GM18867 (cell line): ENCODE measurements at regions not wholly inside any gene's neighbourhood (a gene's known extent, or its start where the extent isn't known, plus 50 kb on each side); places are given as distances from the start of the nearest gene placed in this dataset.
A peak's percentile ranks its signal among the peaks of the same experiment; 100 is the strongest.

Experiments
- ATAC-seq: cut with Tn5 transposase; IDR thresholded peaks from one replicate; pipeline ENCODE4 v1.9.1; 2021; ENCODE audit warnings: mild to moderate bottlenecking, moderate library complexity; ENCODE audit not compliant: unreplicated experiment

DNA sequence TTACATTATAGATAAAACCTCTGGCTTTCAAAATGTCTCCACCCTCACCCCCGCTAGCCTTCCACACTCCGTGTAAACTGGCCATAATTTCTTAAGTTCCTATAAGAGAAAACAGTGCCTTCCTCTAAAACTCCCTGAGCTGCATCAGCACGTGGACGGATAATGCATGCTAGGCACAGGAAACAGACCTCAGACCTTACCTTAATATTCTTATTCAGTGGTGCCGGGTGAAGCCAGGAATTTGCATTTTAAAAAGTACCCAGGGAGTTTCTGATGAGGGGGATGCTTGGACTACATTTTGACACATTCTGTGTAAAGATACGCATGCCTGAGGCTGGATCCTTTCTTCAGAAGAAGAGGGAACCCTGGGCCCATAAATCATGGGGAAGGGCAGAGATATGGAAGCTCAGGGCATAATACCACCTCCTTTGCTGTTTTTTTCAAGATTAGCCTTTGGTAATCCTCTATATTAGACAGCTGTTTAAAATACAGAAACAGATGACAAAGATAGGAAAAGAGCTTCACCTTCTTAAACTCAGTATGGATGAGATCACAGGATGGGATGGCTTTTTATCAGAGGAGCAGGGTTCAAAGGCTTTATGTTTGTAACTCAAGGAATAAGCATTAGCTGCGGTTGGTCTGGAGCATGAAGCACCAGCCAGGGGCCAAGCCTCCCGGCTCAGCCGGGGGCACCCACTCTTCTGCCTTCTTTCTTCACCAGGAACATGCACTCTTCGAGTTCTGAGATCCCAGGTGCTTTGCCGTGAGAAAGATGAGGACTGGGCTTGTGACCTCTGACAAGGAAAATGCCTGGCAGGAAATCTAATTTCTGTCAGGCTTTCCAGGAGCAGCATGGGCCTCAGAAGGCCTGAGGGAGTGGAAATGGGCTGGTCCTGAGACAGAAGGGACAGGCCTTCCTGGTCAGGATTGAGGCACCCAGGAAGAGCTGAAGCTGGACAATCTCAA, 218.1 kb upstream of the SOX4 start:
- ATAC-seq: no peak

DNA sequence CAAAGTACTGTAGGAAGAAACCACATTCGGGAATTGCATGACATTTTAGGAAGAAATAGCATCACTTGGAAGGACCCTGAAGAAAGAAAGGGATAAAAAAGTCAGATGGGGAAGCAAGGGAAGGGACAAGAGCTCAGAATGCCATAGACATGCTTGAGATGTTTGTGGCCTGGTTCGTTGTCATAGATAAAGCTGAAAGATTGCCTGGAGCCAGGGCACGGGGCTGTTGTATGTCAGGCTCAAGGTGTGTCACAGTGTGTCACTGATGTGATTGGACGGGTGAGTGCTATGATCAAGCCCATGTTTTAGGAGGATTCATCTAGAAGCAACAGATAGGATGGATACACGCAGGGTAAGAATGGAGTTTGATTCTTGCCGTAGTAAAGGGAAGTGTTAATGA, 216.2 kb upstream of the SOX4 start:
- ATAC-seq: no peak

DNA sequence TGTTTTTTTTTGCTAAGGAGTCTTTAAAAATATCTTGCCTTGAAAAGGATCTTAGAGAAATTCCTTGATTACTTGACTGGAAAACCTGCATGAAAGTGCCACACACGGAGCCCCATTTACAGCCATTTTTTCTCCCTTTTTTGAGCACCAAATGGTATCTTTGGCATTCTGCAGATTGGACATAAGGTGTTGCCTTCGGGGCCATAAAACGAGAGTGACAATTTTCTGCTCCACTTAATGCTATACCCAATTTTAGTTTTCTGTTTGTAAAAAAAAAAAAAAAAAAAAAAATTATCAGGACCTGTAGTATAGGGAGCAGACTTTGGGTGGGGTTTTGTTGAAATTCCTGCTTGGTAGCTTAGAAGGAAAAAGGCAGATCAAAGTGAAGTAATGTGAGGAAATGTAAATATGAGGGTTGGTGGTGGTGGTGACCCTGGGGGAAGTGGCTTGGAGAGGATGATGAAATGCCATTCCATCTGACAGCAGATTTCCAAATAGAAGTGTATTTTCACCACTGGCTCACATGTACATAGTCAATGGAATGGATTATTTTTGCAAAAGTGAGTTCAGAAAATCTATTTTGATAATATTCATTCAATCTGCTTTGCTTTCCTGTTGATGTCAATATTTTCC, 212.1 kb upstream of the SOX4 start:
- ATAC-seq: no peak

DNA sequence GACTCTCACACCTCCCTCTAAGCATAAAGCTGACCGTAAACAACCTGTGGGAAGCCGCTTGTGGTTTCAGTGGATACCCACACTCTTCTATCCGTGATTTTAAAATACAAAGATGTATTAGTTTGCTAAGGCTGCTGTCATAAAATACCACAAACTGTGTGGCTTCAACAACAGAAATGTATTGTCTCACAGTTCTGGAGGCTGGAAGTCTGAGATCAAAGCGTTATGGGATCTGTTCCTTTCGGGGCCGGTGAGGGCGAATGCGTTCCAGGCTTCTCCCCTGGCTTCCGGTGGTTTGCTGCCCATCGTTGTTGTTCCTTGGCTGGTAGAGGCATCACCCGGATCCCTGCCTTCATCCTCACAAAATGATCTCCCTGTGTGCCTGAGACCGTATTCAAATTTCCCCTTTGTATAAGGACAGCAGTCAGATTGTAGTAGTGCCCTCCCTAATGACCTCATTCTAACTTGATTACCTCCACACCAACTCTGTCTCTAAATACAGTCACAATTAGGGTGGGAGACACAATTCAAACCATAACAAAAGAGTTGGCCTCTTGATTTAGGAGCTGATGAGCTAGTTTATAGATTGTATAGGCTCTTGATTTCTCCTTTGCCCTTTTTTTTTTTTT, 210.6 kb upstream of the SOX4 start:
- ATAC-seq: no peak

DNA sequence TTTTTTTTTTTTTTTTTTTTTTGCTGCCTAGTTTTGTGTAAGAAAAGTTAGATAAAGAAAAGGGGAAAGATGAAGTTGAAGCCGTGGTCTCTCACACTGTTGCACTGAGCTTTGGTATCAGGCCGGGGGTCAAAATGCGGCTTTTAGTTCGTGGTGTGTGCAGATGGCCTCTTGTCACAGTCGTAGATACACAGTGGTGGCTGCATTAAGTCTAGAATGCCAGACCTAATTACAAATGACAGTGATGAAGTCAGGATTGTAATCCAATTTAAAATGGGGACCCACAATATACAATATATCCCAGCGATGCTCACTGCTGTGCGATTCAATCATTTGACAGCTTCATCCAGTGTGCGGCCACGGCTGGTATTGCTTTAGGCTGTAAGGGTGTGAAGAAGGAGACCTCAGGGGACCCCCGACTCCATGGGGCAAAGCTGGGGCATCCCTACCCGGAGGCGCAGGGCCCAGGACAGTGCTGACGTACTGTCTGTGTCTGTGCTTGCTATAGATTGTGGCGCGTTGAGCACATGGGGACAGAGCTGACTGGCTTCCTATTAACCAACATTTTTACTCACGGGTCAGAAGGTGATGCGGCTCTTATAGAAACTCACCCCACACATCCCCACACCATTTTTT, 210.0 kb upstream of the SOX4 start:
- ATAC-seq: no peak

DNA sequence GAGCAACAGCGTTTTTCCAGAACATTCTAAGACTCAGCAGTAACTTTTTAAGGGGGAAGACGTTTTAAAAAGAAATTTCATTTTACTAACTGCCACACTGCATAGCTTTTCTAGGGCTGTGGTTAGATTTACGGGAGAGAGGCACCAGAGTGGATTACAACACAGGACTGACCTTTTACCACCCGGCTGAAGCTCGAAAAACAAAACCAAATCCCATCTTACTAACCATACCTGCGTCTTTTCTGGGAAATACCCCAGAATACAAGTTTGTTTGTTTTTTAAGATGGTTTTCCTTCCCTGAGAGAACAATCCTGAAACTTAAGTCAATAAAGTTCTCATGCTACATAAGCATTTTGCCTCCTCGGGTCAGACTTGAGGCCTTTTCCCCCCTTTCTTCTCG, 209.3 kb upstream of the SOX4 start:
- ATAC-seq: no peak

DNA sequence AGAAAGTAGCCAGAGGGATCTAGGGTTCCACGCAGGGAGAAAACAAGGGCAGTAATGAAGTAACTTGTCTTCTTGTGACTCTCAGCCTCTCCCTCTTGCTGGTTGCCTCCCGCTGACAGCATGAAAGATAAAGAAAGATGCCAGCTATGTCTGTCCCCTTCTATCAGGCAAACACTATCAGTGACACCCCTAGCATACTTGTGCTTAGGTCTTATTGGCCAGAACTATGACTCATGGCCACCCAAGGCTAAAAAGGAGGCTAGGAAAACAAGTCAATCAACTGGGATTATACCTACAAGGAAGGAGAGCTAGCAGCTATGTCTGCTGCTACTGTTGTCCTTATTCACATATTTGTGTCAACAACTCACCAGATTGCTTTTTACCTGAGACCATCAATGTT, 206.8 kb upstream of the SOX4 start:
- no peak for ATAC-seq

DNA sequence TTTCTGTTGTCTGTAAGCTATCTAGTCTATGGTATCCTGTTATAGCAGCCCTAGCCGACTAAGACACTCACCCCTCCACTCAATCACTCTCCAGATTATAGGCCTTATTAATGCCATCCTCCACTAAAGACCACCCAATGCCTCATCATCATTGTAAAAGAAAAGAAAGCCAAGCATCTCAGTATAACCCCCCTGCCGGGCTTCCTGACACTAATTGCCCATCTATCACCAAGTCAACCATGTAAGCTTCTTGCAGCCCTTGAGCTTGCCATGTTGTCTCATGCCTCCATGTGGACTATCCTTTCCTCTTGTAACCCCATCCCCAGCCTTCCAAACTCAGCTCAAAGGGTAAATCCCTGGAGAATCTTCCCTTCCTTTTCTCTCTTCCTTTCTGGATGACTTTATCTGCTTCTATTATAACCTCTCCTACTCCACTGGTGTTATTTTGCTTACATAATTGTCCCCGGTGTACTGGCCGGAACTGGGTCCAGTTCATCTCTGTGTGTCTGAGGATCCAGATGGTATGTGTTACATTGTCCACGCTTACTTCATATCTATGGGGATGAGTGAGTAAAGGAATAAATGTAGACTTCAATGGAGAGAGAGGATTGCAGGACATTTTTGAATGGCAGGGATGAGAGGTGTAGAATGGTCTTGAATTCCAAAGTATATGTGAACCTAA, 202.9 kb upstream of the SOX4 start:
- no peak for ATAC-seq

DNA sequence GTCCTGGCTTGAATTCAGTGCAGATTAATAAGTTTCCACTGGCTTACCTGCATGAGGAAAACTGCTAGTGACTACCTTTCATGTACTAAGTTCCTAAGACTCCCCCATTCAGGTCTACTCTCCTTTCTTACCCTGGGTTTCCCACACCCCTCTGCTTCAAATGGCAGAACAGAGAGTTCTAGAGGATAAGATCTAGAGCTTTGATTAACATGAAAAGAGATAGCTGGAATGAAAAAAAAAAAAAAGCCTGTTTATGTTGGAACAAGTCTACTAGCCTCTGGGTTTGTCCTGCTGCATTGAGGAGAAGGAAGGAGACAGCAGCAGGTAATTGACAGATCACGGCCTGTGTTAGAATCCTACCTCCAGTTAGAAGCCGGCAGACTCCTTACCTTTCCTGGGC, 201.4 kb upstream of the SOX4 start:
- ATAC-seq: no peak

DNA sequence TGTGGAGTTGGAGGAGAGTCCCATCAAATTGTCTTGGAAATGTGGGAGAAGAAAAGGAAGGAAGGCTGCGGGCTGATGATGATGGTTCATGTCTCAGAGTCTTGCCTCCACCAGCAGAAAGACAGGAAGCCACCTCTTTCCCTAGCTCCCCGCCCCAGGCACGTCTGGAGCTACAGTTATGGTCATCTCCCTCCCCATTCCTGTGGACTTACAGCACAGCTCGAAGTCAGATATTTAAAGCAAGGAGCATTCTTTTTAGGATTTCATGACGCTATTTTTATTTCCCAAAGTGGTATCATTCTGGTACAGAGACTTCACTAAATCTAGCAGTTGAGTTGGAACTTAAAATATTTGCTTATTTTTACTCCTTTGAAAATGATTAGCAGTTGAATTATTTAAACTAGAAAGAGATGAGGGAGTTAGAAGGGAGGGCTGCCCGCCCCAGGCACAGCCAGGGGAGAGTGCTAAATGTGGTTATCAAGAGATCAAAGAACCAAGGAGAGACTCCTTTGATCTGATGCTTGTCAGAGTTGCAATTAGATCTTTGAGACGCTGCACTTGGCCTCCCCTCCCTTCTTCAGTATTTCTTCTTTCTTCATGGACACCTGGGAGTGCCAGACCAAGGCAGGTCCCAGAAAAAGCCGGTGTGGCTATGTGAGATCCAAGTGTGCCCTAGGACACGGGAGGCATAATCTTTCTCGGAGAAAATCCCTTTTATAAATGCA, 199.9 kb upstream of the SOX4 start:
- no peak for ATAC-seq

DNA sequence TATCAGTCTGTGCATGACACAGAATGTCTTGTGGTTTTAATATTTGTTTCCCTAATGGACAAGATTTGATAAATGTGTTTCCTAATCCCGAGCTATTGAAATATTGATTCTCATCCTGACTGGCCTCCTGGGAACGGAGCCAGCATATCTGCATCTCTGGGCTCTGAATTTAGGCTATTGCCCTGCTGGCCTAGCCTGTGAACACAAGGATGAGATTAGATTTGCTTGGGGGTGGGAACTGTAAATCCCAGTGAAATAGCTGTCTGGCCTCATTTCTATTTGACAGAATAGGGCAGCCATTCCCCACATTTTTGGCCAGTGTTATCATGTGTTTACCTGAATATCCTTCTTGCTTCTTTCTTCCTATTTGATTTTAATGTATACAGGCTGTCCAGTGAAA, 198.4 kb upstream of the SOX4 start:
- no peak for ATAC-seq

DNA sequence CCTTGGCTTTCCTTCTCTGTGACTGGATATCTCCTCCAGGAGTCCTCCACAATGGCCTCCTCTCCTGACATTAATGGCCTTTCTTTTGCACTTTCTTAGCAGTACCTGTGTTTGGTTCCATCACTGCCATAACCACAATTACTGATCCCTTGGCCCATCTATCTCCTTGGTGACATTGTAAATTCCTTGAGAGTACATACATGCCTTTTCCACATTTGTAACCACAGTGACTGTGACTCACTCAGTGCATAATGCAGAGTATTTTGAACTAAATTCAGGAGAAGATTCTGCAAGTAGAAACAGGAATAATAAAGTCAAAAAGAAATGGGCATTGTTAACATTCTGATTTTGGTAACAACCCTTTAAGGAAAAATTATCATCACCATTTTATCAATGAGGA, 197.2 kb upstream of the SOX4 start:
- ATAC-seq: no peak

DNA sequence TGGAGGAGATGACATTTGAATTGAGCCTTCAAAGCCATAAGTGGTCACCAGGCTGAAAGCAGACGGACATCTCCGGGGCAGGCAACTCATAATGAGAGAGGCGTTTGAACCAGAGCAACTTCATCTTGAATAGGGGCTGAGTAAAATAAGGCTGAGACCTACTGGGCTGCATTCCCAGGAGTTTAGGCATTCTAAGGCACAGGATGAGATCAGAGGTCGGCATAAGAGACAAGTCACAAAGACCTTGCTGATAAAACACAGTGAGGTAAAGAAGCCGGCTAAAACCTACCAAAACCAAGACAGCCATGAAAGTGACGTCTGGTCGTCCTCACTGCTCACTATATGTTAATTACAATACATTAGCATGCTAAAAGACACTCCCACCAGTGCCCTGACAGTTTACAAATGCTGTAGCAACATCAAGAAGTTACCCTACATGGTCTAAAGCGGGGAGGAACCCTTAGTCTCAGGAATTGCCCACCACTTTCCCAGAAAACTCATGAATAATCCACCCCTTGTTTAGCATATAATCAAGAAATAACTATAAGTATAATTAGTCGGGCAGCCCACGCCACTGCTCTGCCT, 194.7 kb upstream of the SOX4 start:
- ATAC-seq: no peak

DNA sequence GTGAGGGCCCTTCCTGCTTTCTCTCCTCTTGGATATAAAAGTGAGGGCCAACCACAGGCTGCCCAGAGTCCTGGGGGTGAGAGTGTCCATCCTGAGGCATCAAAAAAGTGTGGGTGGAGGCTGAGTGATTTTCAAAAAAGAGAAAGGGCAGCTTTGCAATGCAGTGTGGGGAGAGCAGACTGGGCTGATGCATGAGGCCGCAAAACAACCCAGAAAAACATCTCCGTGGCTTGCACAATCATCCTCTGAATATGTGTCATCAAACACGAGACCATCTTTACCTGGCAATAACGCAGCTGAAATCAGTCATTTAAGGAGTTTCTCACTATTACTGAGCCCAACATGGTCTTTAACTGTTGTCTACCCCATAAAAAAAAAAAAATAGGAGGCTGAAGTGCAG, 191.2 kb upstream of the SOX4 start:
- peak; percentile 68 for ATAC-seq

DNA sequence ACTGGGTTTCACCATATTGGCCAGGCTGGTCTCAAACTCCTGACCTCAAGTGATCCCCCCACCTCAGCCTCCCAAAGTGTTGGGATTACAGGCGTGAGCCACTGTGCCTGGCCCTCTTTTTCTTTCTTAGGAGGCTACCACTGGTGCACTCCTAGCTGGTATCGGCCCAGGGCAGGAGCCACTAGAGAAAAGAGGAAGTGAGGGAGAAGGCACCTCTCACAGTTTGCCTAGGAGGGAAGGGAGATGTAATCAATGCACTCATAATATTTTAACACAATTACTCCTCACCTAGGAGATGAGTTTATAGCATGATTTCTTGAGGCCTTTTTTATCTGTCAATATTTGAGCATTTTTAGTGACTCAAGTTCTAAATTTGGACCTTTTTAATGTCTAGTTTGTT, 189.0 kb upstream of the SOX4 start:
- peak; percentile 71 for ATAC-seq

DNA sequence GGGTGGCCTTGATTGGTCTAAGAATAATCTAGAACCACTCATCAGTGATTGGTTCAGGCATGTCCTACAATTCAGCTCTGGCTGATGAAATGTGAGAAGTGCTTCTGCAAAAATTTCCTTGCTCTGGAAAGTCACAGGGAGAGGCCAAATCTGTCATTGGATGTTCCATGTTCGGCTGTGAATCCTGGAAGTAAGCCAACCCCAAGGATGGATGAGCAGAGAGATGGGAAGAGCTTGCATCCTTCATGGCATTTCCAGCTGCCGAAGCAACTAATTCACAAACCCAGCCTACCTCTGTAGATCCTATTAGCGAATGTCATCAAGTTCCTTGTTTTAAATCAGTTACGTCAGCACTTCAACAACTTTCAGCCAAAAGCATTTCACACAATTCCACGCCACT, 187.2 kb upstream of the SOX4 start:
- ATAC-seq: no peak

DNA sequence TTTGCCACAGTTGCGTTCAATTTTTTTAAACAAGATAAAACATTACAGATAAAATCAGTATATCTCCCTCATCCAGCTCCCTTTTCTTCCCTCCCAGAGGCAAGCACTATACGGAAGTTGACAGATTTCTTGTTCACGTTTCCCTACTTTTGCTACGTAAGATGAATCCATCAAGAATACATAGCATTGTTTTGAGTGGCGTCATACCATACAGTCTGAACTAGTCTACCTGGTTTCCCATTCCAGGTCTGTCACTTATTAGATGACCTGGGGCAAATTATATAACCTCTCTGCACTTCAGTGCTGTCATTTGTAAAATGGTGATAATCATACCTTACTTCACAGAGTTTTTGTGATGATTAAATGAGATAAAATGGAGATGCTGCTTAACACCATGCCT, 184.3 kb upstream of the SOX4 start:
- ATAC-seq: no peak

DNA sequence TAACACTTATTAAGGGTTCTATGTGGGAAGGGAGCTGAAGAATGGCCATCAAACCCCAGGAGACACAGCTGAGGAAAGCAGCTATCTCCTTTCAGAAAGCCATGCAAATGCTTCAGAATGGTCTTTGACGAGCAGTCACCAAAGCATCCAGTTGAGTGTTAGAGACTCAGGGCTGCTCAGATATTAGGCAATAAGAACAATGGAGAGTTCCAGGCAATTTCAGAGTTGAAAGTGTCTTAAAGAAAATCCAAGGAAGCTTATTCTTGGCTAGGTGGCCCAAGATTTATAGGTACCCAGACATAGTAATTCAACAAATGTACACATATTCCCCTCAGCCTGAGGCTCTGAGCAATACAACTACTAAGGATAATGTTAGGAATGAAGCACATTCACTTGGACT, 180.1 kb upstream of the SOX4 start:
- no peak for ATAC-seq

DNA sequence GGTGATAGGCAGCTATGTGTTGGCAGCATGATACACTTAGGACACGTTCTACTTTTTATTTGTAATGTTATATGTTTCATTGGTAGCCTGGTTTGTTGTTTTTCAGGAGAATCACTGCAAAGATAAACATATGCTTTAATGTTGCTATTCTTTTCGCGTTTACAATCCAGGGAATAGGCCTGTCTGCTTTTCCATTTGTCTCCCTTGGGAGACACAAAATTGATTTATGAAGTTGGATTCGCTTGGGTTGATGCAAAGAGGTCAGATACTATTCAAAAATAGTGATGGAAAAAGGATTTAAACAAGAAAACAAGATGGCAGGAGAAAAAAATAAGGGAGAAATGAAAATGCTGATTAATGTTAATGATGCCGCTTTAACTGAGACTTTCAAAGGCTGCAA, 179.5 kb upstream of the SOX4 start:
- ATAC-seq: no peak
